ENCODE measurements at regions not wholly inside any gene's neighbourhood (a gene's known extent, or its start where the extent isn't known, plus 50 kb on each side); places are given as distances from the start of the nearest gene placed in this dataset.

DNA sequence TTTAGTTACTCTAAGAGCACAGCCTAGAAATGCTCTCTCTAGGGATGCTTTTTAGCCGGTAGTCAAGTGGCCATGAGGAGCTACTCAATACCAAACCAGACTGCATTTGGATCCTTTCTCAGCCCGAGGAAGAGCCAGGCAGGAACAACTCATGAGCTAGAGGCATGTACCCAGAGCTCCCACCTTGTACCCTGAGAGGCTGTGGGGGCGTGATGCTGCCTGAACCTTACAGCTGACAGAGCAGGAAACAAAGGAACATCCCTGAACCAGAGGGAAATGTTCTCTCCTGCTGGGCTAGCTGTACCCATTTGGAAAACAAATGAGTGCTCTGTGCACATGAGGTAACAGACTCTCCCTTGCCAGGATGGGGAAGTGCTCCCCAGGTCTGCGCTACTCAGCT is 131.6 kb downstream of the OSR1 start:
- no peak overlapping the region for H3K4me3 Mint-ChIP-seq
- TF ChIP-seq, protein P1, sequence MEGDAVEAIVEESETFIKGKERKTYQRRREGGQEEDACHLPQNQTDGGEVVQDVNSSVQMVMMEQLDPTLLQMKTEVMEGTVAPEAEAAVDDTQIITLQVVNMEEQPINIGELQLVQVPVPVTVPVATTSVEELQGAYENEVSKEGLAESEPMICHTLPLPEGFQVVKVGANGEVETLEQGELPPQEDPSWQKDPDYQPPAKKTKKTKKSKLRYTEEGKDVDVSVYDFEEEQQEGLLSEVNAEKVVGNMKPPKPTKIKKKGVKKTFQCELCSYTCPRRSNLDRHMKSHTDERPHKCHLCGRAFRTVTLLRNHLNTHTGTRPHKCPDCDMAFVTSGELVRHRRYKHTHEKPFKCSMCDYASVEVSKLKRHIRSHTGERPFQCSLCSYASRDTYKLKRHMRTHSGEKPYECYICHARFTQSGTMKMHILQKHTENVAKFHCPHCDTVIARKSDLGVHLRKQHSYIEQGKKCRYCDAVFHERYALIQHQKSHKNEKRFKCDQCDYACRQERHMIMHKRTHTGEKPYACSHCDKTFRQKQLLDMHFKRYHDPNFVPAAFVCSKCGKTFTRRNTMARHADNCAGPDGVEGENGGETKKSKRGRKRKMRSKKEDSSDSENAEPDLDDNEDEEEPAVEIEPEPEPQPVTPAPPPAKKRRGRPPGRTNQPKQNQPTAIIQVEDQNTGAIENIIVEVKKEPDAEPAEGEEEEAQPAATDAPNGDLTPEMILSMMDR (IDR thresholded peaks at IDR 0.05), result no peak
- H3K27me3 Mint-ChIP-seq (ENCODE audit: low read depth, poor library complexity), result peaks cover 8% of the 10 kb centered on the region
- H3K4me1 Mint-ChIP-seq, result peaks cover 53% of the 10 kb centered on the region
- H3K9me3 Mint-ChIP-seq, result no peaks in the 10 kb centered on the region
- H3K27ac Mint-ChIP-seq, result no peak overlapping the region
- no peak for DNase-seq
- no peaks in the 10 kb centered on the region for H3K36me3 Mint-ChIP-seq (ENCODE audit: low read depth)

DNA sequence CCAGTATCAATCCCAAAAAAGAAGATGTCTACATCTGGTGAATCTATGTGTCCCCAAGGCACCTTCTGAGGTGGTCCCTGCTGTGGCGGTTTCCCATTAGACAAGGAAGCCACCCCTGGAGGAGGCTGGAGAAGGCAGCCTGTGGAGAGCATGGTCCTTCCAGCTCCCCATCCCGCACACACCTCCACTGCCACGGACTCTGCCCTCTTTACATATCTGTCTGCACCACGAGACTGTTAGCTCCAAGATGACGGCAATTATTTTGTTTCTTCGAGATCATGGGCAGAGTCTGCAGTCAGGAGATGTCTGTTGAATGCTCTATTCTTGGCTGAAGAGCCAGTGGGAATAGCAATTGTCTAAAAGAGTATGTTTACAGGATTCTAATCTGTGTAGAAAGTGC is 132.0 kb downstream of the OSR1 start:
- Mint-ChIP-seq H3K27me3 (ENCODE audit: low read depth, poor library complexity) (peaks cover 8% of the 10 kb centered on the region), H3K27ac (no peak overlapping the region), H3K36me3 (ENCODE audit: low read depth) (no peaks in the 10 kb centered on the region), H3K4me3 (no peak overlapping the region), H3K4me1 (peaks cover 53% of the 10 kb centered on the region), H3K9me3 (no peaks in the 10 kb centered on the region)
- no peak for DNase-seq
- TF ChIP-seq, protein P1 (IDR thresholded peaks at IDR 0.05), result no peak

DNA sequence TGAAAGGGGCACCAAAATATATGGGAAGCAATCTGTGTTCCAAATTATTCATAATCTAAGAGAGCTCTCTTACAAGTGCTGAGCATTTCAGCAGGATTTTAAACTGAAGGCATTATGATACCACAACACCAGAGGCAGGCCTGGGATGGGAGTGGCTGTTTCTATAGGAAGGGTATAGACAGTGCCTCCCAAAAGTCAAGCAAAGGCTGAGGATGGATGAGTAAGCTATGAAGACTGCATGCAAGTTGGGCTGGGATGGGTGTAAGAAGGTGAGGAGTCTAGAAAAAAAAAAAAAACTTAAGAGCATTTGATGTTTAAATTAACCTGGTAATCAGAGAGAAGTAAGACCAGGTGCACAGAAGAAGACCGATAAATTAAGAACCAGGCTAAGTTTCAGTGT is 132.5 kb downstream of the OSR1 start:
- Mint-ChIP-seq H3K27ac (no peak overlapping the region), H3K36me3 (ENCODE audit: low read depth) (no peaks in the 10 kb centered on the region), H3K4me1 (peaks cover 53% of the 10 kb centered on the region), H3K4me3 (no peak overlapping the region), H3K27me3 (ENCODE audit: low read depth, poor library complexity) (peaks cover 8% of the 10 kb centered on the region), H3K9me3 (no peaks in the 10 kb centered on the region)
- DNase-seq, result no peak
- TF ChIP-seq, protein P1 (IDR thresholded peaks at IDR 0.05), result no peak

DNA sequence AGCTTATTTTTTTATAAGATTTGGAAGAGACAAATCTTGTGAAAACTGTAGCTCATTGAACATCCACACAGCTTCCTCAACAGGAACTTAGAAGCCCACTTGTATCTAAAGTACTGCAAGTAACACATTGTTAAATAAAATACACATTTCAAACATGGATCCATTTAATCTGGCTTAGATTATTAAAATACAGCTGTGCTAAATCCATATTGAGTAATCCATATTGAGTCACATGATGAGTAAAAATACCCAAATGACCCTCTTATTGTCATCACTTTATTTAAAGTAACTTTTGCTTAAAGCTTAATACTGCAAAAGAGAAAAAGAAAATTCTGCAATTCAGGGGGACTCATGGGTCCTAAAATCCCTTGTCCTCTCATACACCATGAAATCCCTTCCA is 133.3 kb downstream of the OSR1 start:
- Mint-ChIP-seq H3K4me1 (peaks cover 51% of the 10 kb centered on the region), H3K4me3 (no peak overlapping the region), H3K27me3 (ENCODE audit: low read depth, poor library complexity) (peaks cover 5% of the 10 kb centered on the region), H3K36me3 (ENCODE audit: low read depth) (no peaks in the 10 kb centered on the region), H3K27ac (no peak overlapping the region), H3K9me3 (no peaks in the 10 kb centered on the region)
- TF ChIP-seq, protein P1 (IDR thresholded peaks at IDR 0.05), result no peak
- DNase-seq, result no peak

DNA sequence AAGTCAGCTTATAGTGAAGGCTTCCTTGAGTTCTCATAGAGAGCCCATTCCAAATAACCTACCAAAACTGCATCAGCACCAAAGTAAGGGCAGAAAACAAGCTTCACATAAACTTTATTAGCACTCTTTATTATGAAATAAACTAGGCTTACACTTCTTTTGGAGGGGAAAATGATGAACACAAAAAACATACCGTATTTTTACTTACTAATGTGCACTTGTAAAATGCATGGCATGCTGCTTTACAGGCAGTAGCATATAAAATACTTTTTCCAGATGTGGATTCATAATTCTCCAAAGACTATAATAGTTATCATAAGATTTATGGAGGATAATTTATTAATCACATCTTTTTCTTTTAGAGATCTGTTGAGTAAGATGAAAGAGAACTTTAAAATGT is 133.9 kb downstream of the OSR1 start:
- TF ChIP-seq, protein P1 (IDR thresholded peaks at IDR 0.05), result no peak
- no peaks in the 10 kb centered on the region for H3K9me3 Mint-ChIP-seq
- DNase-seq, result no peak
- peaks cover 45% of the 10 kb centered on the region for H3K4me1 Mint-ChIP-seq
- H3K36me3 Mint-ChIP-seq (ENCODE audit: low read depth), result no peaks in the 10 kb centered on the region
- H3K27ac Mint-ChIP-seq, result no peak overlapping the region
- H3K4me3 Mint-ChIP-seq, result no peak overlapping the region
- peaks cover 5% of the 10 kb centered on the region for H3K27me3 Mint-ChIP-seq (ENCODE audit: low read depth, poor library complexity)

DNA sequence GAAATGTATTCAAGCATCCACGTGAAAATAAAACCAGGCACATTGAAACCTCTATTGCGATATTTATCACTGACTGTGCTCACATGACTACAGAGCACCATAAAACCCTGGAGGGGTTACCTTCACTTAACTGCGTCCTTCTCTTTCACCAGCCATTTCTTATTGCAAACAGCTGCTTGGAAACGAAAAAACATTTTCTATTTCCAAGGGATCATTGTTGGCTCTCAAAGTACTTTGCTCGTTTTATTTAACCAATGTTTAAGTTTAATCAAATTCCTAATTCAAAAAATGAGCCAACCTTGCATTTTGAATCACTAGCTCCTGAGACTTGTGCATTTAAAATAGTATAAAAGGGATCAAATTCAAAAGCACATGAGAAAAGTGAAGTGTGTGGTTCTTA is 134.4 kb downstream of the OSR1 start:
- DNase-seq, result no peak
- Mint-ChIP-seq H3K36me3 (ENCODE audit: low read depth) (no peaks in the 10 kb centered on the region), H3K27me3 (ENCODE audit: low read depth, poor library complexity) (peaks cover 9% of the 10 kb centered on the region), H3K4me1 (peaks cover 40% of the 10 kb centered on the region), H3K27ac (no peak overlapping the region), H3K4me3 (no peak overlapping the region), H3K9me3 (no peaks in the 10 kb centered on the region)
- TF ChIP-seq, protein P1 (IDR thresholded peaks at IDR 0.05), result no peak

All from nephron progenitor cell (in vitro differentiated cells).